Trophoblast cell (in vitro differentiated cells and primary cell): ENCODE measurements at regions not wholly inside any gene's neighbourhood (a gene's known extent, or its start where the extent isn't known, plus 50 kb on each side); places are given as distances from the start of the nearest gene placed in this dataset.

Experiments
- DNase-seq, 2 donors: peaks; one replicate each; pipeline ENCODE4 v3.0.0-alpha.2; 2016
- H2AFZ ChIP-seq: 2 replicates; pipeline ENCODE4 v1.6.1; 2013; ENCODE audit warnings: low read length, moderate library complexity, mild to moderate bottlenecking; ENCODE audit not compliant: insufficient read depth, poor library complexity
- H2AK5ac ChIP-seq: 2 replicates; pipeline ENCODE4 v1.6.1; 2013; ENCODE audit warnings: mild to moderate bottlenecking, low read length
- H2BK120ac ChIP-seq: 2 replicates; pipeline ENCODE4 v1.6.1; 2013; ENCODE audit warnings: low read length, mild to moderate bottlenecking, moderate library complexity; ENCODE audit not compliant: insufficient read depth, poor library complexity
- H2BK12ac ChIP-seq: 2 replicates; pipeline ENCODE4 v1.6.1; 2013; ENCODE audit warnings: mild to moderate bottlenecking, low read length, moderate library complexity
- H2BK5ac ChIP-seq: 2 replicates; pipeline ENCODE4 v1.6.1; 2013; ENCODE audit warnings: low read length, low read depth, moderate library complexity, mild to moderate bottlenecking; ENCODE audit not compliant: poor library complexity
- H3K14ac ChIP-seq: 2 replicates; pipeline ENCODE4 v1.6.1; 2013; ENCODE audit warnings: mild to moderate bottlenecking, low read length
- H3K18ac ChIP-seq: 2 replicates; pipeline ENCODE4 v1.6.1; 2013; ENCODE audit warnings: mild to moderate bottlenecking, low read length
- H3K23ac ChIP-seq: 2 replicates; pipeline ENCODE4 v1.6.1; 2013; ENCODE audit warnings: low read length
- H3K27ac ChIP-seq: 2 replicates; pipeline ENCODE4 v1.5.1; 2013; ENCODE audit warnings: low read depth, mild to moderate bottlenecking, inconsistent platforms, low read length, moderate library complexity
- H3K27me3 ChIP-seq: 2 replicates; pipeline ENCODE4 v1.6.1; 2013; ENCODE audit warnings: inconsistent platforms, mild to moderate bottlenecking, low read length, moderate library complexity; ENCODE audit not compliant: insufficient read depth
- H3K36me3 ChIP-seq, 2 experiments: 1 replicate in 1 of 2; 2 replicates in 1 of 2; pipeline ENCODE4 v1.6.1; 2013; ENCODE audit warnings: low read length in 2 of 2, mild to moderate bottlenecking in 2 of 2, moderate library complexity in 1 of 2; ENCODE audit not compliant: insufficient read depth in 2 of 2, control insufficient read depth in 1 of 2
- H3K4ac ChIP-seq: 2 replicates; pipeline ENCODE4 v1.6.1; 2013; ENCODE audit warnings: low read depth, mild to moderate bottlenecking, low read length, moderate library complexity
- H3K4me1 ChIP-seq, 2 experiments: 1 replicate in 1 of 2; 2 replicates in 1 of 2; pipeline ENCODE4 v1.6.1; 2013; ENCODE audit warnings: low read length in 2 of 2, mild to moderate bottlenecking in 2 of 2, moderate library complexity in 1 of 2; ENCODE audit not compliant: insufficient read depth in 2 of 2, control insufficient read depth in 1 of 2
- H3K4me2 ChIP-seq: 2 replicates; pipeline ENCODE4 v1.6.1; 2013; ENCODE audit warnings: inconsistent platforms, mild to moderate bottlenecking, low read length, moderate library complexity
- H3K4me3 ChIP-seq: 2 replicates; pipeline ENCODE4 v1.5.1; 2013; ENCODE audit warnings: mild to moderate bottlenecking, low read depth, low read length, inconsistent platforms
- H3K79me1 ChIP-seq: one replicate; pipeline ENCODE4 v1.6.1; 2013; ENCODE audit warnings: low read length
- H3K79me2 ChIP-seq: 2 replicates; pipeline ENCODE4 v1.6.1; 2013; ENCODE audit warnings: low read length, mild to moderate bottlenecking; ENCODE audit not compliant: control insufficient read depth, insufficient read depth, poor library complexity
- H3K9ac ChIP-seq: 2 replicates; pipeline ENCODE4 v1.6.1; 2013; ENCODE audit warnings: mild to moderate bottlenecking, low read length
- H3K9me3 ChIP-seq: 2 replicates; pipeline ENCODE4 v1.6.1; 2013; ENCODE audit warnings: low read depth, mild to moderate bottlenecking, control low read depth, inconsistent platforms, low read length; ENCODE audit not compliant: insufficient read depth
- H4K12ac ChIP-seq: 2 replicates; pipeline ENCODE4 v1.6.1; 2013; ENCODE audit warnings: low read depth, mild to moderate bottlenecking, low read length, moderate library complexity
- H4K8ac ChIP-seq: 2 replicates; pipeline ENCODE4 v1.6.1; 2013; ENCODE audit warnings: low read depth, mild to moderate bottlenecking, low read length, moderate library complexity
- H4K91ac ChIP-seq: one replicate; pipeline ENCODE4 v1.6.1; 2013; ENCODE audit warnings: low read depth, mild to moderate bottlenecking, low read length, moderate library complexity
- WGBS: extraction: QIAGEN DNeasy Blood & Tissue Kit; methylation state at CpG from one replicate; pipeline ENCODE4 v1.1.7; 2013; ENCODE audit warnings: missing lambda C conversion rate; ENCODE audit not compliant: insufficient read length, insufficient coverage; ENCODE audit errors: extremely low coverage; 5-methylcytosine and 5-hydroxymethylcytosine counted together

DNA sequence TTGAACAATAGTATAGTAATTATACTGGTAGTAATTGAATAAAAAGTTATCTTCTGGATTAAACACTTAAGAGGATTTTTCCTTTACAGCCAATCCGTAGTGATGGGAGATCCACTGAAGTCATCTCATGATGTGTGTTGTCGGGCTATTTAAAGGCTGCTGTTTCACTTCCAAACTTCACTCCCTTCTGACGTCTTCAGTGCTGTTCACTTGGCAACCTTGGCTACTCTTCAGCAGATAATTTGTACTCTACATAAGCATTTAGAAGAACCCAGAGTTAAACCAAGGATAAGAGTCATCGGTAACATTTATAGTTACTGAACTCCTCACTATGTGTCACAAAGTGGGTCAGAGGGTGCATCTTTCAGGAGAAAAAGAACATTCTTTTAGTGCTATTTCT is 179.1 kb upstream of the EYA4 start:
- H2AK5ac ChIP-seq = no peak overlapping the region
- no peaks in the 10 kb centered on the region for H3K27me3 ChIP-seq
- no peak overlapping the region for H3K4me2 ChIP-seq
- no peak overlapping the region for H3K14ac ChIP-seq
- H4K8ac ChIP-seq = no peak overlapping the region
- no peaks in the 10 kb centered on the region for H3K4me1 ChIP-seq
- H3K9me3 ChIP-seq = no peaks in the 10 kb centered on the region
- H2BK12ac ChIP-seq = no peak overlapping the region
- H3K4ac ChIP-seq = no peak overlapping the region
- no peak overlapping the region for H4K91ac ChIP-seq
- H3K23ac ChIP-seq = no peak overlapping the region
- no peak overlapping the region for H2BK5ac ChIP-seq
- no peaks in the 10 kb centered on the region for H3K36me3 ChIP-seq
- H3K4me3 ChIP-seq = no peak overlapping the region
- no CpG with 5 or more reads among the region's 4 CpGs for WGBS
- peak in 1 of 2 donors; percentile 0 for DNase-seq
- H3K9ac ChIP-seq = no peak overlapping the region
- no peak overlapping the region for H4K12ac ChIP-seq
- H3K27ac ChIP-seq = no peak overlapping the region
- H3K18ac ChIP-seq = no peak overlapping the region
- no peak overlapping the region for H2BK120ac ChIP-seq
- H2AFZ ChIP-seq = no peak overlapping the region
- H3K79me1 ChIP-seq = no peaks in the 10 kb centered on the region
- H3K79me2 ChIP-seq = no peaks in the 10 kb centered on the region

DNA sequence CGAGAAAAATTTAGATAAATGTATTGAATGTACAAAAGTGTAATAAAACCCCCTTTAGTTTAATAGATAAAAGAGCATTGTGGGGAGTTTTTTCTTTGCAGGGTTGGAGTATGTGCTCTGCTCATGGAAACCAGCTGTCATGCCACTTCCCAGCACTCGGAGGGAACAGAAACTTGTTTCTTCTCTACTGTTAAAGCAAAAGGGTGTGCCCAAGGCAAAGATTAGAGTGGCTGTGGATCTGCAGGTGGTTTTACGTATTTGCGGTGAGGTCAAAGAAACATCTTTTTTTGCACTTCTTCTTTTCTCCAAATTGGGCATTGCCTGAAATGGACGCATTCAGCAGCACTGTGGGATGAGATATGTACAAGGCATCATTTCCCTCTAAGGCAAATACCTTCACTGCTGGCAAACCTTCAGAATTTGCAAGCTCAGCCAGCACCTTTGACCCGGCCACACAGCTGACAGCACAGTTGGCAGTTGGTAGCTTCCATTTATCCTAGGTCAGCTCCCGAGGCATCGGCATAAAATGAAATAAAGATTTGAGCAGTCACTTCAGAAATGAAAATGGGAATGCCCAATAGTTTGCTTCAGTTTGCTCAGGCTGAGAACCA is 178.4 kb upstream of the EYA4 start:
- H3K18ac ChIP-seq = no peak overlapping the region
- no CpG with 5 or more reads among the region's 8 CpGs for WGBS
- H3K79me1 ChIP-seq = no peaks in the 10 kb centered on the region

DNA sequence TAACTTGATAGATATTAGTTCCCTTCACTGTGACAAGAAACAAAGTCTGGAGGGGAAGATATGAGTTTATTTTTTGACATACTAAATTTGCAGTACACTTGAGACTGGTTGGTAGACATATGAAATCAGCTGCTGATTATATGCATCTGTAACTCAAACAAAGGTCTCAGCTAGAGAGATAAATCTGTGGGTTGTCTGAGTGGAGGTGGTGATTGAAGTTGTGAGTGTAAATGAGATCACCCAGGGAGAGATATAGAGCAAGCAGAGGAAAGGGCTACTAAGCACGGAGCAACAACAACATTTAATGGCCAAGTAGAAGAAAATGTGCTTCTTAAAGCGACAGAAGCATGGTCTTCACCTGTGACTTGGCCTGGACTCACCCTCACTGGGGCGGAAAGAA is 173.2 kb upstream of the EYA4 start:
- DNase-seq = no peak
- no peak overlapping the region for H3K23ac ChIP-seq
- H3K36me3 ChIP-seq = no peaks in the 10 kb centered on the region
- no peak overlapping the region for H3K4ac ChIP-seq
- H3K9me3 ChIP-seq = no peaks in the 10 kb centered on the region
- no peak overlapping the region for H2AK5ac ChIP-seq
- H2BK5ac ChIP-seq = no peak overlapping the region
- no CpG with 5 or more reads among the region's 3 CpGs for WGBS
- no peaks in the 10 kb centered on the region for H3K79me1 ChIP-seq
- H3K4me2 ChIP-seq = no peak overlapping the region
- H2BK120ac ChIP-seq = no peak overlapping the region
- no peaks in the 10 kb centered on the region for H3K79me2 ChIP-seq
- no peak overlapping the region for H4K12ac ChIP-seq
- no peaks in the 10 kb centered on the region for H3K27me3 ChIP-seq
- no peak overlapping the region for H2BK12ac ChIP-seq
- no peak overlapping the region for H3K27ac ChIP-seq
- H2AFZ ChIP-seq = no peak overlapping the region
- no peaks in the 10 kb centered on the region for H3K4me1 ChIP-seq
- H4K91ac ChIP-seq = no peak overlapping the region
- no peak overlapping the region for H3K9ac ChIP-seq
- H3K14ac ChIP-seq = no peak overlapping the region
- H3K4me3 ChIP-seq = no peak overlapping the region
- H4K8ac ChIP-seq = no peak overlapping the region
- H3K18ac ChIP-seq = no peak overlapping the region

More for the DNA sequence above, 178.4 kb upstream of the EYA4 start:
- Histone ChIP-seq H2BK5ac (no peak overlapping the region), H3K79me2 (no peaks in the 10 kb centered on the region), H3K9me3 (no peaks in the 10 kb centered on the region), H2AFZ (no peak overlapping the region), H2BK12ac (no peak overlapping the region), H3K27ac (no peak overlapping the region), H3K4me3 (no peak overlapping the region), H3K9ac (no peak overlapping the region), H4K12ac (no peak overlapping the region), H2BK120ac (no peak overlapping the region), H3K27me3 (no peaks in the 10 kb centered on the region), H3K4me1 (no peaks in the 10 kb centered on the region), H4K91ac (no peak overlapping the region), H3K4ac (no peak overlapping the region), H3K14ac (no peak overlapping the region), H3K23ac (no peak overlapping the region), H3K36me3 (no peaks in the 10 kb centered on the region), H2AK5ac (no peak overlapping the region), H3K4me2 (no peak overlapping the region), H4K8ac (no peak overlapping the region)
- no peak for DNase-seq

DNA sequence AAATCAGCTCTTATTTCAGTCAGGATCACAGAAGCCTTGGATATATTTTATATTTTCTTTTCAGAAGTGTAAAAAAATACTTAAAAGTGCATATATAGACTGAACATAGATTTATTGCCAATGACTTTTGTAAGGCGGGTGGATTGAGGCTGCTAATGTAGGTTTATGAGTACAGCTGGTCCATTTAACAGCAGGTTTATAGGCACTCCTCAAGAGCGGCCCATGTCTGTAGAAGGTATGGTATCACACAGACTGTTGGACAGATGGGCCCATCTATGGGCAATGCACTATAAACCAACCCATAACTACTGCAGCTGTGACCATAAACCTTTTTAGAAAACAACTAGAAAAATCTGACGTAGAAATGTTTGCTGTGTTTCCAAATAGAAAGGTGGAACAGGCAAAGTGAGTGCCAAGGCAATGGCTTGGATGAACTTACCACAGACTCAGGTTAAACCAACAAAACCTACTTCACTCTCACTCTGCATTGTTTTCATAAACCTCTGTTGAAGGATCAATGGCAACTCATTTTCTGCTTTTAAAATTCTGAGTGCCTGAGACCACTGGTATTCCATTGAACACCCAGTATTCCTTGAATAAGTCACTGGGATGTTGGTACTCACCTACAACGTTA is 170.6 kb upstream of the EYA4 start:
- DNase-seq = no peak
- H4K12ac ChIP-seq = no peak overlapping the region
- no peak overlapping the region for H3K4me3 ChIP-seq
- no peaks in the 10 kb centered on the region for H3K79me1 ChIP-seq
- no peaks in the 10 kb centered on the region for H3K27me3 ChIP-seq
- no peak overlapping the region for H2BK5ac ChIP-seq
- no peak overlapping the region for H3K23ac ChIP-seq
- no peaks in the 10 kb centered on the region for H3K9me3 ChIP-seq
- no peak overlapping the region for H2AK5ac ChIP-seq
- H3K27ac ChIP-seq = no peak overlapping the region
- H3K14ac ChIP-seq = no peak overlapping the region
- no peak overlapping the region for H2BK12ac ChIP-seq
- H4K91ac ChIP-seq = no peak overlapping the region
- no peak overlapping the region for H3K4ac ChIP-seq
- H3K36me3 ChIP-seq = no peaks in the 10 kb centered on the region
- no peak overlapping the region for H4K8ac ChIP-seq
- H3K4me2 ChIP-seq = no peak overlapping the region
- WGBS = no CpG with 5 or more reads among the region's 4 CpGs
- H2BK120ac ChIP-seq = no peak overlapping the region
- H3K79me2 ChIP-seq = no peaks in the 10 kb centered on the region
- H3K18ac ChIP-seq = no peak overlapping the region
- H2AFZ ChIP-seq = no peak overlapping the region
- H3K9ac ChIP-seq = no peak overlapping the region
- no peaks in the 10 kb centered on the region for H3K4me1 ChIP-seq
